ENCODE measurements at regions not wholly inside any gene's neighbourhood (a gene's known extent, or its start where the extent isn't known, plus 50 kb on each side); places are given as distances from the start of the nearest gene placed in this dataset.

DNA sequence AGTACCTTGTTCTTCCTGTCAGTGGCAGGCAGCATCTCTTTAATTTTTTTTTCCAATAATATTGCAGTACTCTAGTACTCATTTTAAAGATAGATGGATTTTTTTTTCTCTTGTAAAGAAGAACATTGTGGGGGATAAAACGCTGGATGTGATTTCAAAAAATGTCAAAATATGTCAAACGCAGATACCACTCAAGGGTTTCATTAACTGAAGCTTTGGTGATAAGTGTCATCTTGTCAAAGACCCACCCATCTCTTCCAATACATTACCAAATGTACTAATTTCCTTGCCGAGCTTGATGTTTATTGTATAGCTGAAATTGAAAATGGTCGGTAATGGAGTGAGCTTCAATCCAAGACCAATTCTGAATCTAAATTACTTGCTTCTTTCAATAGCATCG lies 332.4 kb upstream of the SOX2 start:
- Histone ChIP-seq H3K36me3 (ENCODE audit: low read depth, low read length) (no peaks in the 10 kb centered on the region), H3K4me2 (ENCODE audit: low read length) (no peak overlapping the region), H3K9ac (ENCODE audit: low read length) (no peak overlapping the region), H2AFZ (ENCODE audit: low read length) (no peak overlapping the region), H3F3A (ENCODE audit: low read length, unreplicated experiment) (no peaks in the 10 kb centered on the region), H4K20me1 (ENCODE audit: low read length) (no peaks in the 10 kb centered on the region), H3K27me3 (ENCODE audit: low read length) (peaks cover 25% of the 10 kb centered on the region; the same call in 1 of the 2 replicates), H3K9me3 (ENCODE audit: low read length) (no peaks in the 10 kb centered on the region), H3K79me2 (ENCODE audit: low read length) (no peaks in the 10 kb centered on the region), H3K4me1 (ENCODE audit: insufficient read depth, low read length) (no peaks in the 10 kb centered on the region), H3K9me2 (replicated peaks; ENCODE audit: low read length) (no peaks in the 10 kb centered on the region), H3K4me3 (ENCODE audit: low read length) (no peak overlapping the region), H3K27ac (ENCODE audit: low read length) (no peak overlapping the region)
- POLR2A ChIA-PET (ENCODE audit: unreplicated experiment) = no interaction called here
- no TSS peak for BruUV-seq (replicated peaks)
- DNase-seq = no peak
- CTCF ChIA-PET = no interaction called here
- ATAC-seq = no peak
- intact Hi-C loops (cut with micrococcal nuclease) = no loop called here
- TF ChIP-seq, protein P1, sequence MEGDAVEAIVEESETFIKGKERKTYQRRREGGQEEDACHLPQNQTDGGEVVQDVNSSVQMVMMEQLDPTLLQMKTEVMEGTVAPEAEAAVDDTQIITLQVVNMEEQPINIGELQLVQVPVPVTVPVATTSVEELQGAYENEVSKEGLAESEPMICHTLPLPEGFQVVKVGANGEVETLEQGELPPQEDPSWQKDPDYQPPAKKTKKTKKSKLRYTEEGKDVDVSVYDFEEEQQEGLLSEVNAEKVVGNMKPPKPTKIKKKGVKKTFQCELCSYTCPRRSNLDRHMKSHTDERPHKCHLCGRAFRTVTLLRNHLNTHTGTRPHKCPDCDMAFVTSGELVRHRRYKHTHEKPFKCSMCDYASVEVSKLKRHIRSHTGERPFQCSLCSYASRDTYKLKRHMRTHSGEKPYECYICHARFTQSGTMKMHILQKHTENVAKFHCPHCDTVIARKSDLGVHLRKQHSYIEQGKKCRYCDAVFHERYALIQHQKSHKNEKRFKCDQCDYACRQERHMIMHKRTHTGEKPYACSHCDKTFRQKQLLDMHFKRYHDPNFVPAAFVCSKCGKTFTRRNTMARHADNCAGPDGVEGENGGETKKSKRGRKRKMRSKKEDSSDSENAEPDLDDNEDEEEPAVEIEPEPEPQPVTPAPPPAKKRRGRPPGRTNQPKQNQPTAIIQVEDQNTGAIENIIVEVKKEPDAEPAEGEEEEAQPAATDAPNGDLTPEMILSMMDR (conservative IDR thresholded peaks at IDR 0.05; ENCODE audit: low read depth, low read length) = no peak
- TF ChIP-seq EZH2phosphoT487 (IDR thresholded peaks at IDR 0.05; ENCODE audit: borderline replicate concordance, low read length) = no peak

DNA sequence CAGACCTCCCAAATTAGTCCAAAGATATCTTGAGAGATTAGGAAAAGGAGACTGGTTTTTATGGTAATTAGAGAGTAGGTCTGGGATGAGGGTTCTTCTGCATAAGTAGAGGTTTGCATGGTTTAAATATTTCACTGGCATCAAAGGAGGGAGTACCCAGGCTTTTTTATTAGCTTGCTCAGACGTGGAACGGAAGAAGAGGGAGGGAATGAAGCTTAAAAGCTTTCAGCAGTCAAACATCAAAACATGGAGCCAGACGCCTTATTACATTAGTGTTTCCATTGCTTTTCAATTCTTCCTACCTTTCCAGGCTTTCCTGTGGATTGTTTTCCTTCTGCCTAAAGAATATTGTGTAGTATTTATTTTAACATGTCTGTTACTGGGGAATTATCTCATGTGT lies 342.1 kb upstream of the SOX2 start:
- ChIA-PET POLR2A (ENCODE audit: unreplicated experiment) (no interaction called here), CTCF (no interaction called here)
- Histone ChIP-seq H3K27me3 (ENCODE audit: low read length) (peaks cover 20% of the 10 kb centered on the region; the same call in 1 of the 2 replicates), H3K4me3 (ENCODE audit: low read length) (no peak overlapping the region), H3K4me2 (ENCODE audit: low read length) (no peak overlapping the region), H3F3A (ENCODE audit: low read length, unreplicated experiment) (no peaks in the 10 kb centered on the region), H3K9me3 (ENCODE audit: low read length) (no peaks in the 10 kb centered on the region), H2AFZ (ENCODE audit: low read length) (no peak overlapping the region), H3K79me2 (ENCODE audit: low read length) (no peaks in the 10 kb centered on the region), H3K4me1 (ENCODE audit: insufficient read depth, low read length) (no peaks in the 10 kb centered on the region), H3K9ac (ENCODE audit: low read length) (no peak overlapping the region), H3K36me3 (ENCODE audit: low read depth, low read length) (no peaks in the 10 kb centered on the region), H3K27ac (ENCODE audit: low read length) (no peak overlapping the region), H3K9me2 (replicated peaks; ENCODE audit: low read length) (no peaks in the 10 kb centered on the region), H4K20me1 (ENCODE audit: low read length) (no peaks in the 10 kb centered on the region)
- TF ChIP-seq EZH2phosphoT487 (IDR thresholded peaks at IDR 0.05; ENCODE audit: borderline replicate concordance, low read length) (no peak), EZH2 (IDR thresholded peaks at IDR 0.05; ENCODE audit: low read length, unreplicated experiment) (no peak)
- TF ChIP-seq, protein P1 (conservative IDR thresholded peaks at IDR 0.05; ENCODE audit: low read depth, low read length) = no peak
- DNase-seq = no peak
- no TSS peak for BruUV-seq (replicated peaks)
- intact Hi-C loops (cut with micrococcal nuclease) = no loop called here
- no peak for ATAC-seq

DNA sequence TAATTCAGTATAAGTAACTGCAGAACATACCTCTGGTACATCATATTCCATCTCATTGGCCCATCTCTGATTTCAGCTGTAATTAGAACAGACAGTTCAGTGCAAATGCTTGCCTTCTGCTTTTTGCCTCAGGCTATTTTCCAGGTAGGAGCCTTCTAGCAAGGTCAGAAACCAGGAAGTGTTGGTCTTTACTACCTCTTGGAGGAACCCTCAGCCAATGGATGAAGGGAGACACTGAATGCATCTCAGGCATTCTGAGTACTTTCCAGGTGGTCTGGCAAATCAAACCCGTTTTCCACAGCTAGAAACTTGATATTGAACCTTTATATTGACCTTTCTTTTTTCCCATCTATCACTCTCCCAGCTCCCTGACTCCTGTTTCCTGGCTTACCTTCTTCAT lies 348.5 kb upstream of the SOX2 start:
- H3K9me2 ChIP-seq (replicated peaks; ENCODE audit: low read length) = no peaks in the 10 kb centered on the region
- 0 out of 2 replicates have a peak, but pooled peaks cover 9% of the 10 kb centered on the region for H3K27me3 ChIP-seq (ENCODE audit: low read length)
- no peaks in the 10 kb centered on the region for H3K4me1 ChIP-seq (ENCODE audit: insufficient read depth, low read length)
- CTCF ChIA-PET = no interaction called here
- H2AFZ ChIP-seq (ENCODE audit: low read length) = no peak overlapping the region
- ATAC-seq (no peak), DNase-seq (no peak)
- H3F3A ChIP-seq (ENCODE audit: low read length, unreplicated experiment) = no peaks in the 10 kb centered on the region
- H3K27ac ChIP-seq (ENCODE audit: low read length) = no peak overlapping the region
- H3K36me3 ChIP-seq (ENCODE audit: low read depth, low read length) = no peaks in the 10 kb centered on the region
- no peaks in the 10 kb centered on the region for H4K20me1 ChIP-seq (ENCODE audit: low read length)
- H3K79me2 ChIP-seq (ENCODE audit: low read length) = no peaks in the 10 kb centered on the region
- intact Hi-C loops (cut with micrococcal nuclease) = no loop called here
- H3K9me3 ChIP-seq (ENCODE audit: low read length) = no peaks in the 10 kb centered on the region
- no peak overlapping the region for H3K4me2 ChIP-seq (ENCODE audit: low read length)
- TF ChIP-seq, protein P1 (conservative IDR thresholded peaks at IDR 0.05; ENCODE audit: low read depth, low read length) = no peak
- TF ChIP-seq EZH2phosphoT487 (IDR thresholded peaks at IDR 0.05; ENCODE audit: borderline replicate concordance, low read length) (no peak), EZH2 (IDR thresholded peaks at IDR 0.05; ENCODE audit: low read length, unreplicated experiment) (no peak)
- POLR2A ChIA-PET (ENCODE audit: unreplicated experiment) = no interaction called here
- no peak overlapping the region for H3K4me3 ChIP-seq (ENCODE audit: low read length)
- no peak overlapping the region for H3K9ac ChIP-seq (ENCODE audit: low read length)
- no TSS peak for BruUV-seq (replicated peaks)
